Skin epidermis (tissue), 12 donors: ENCODE measurements at regions not wholly inside any gene's neighbourhood (a gene's known extent, or its start where the extent isn't known, plus 50 kb on each side); places are given as distances from the start of the nearest gene placed in this dataset.

Source experiments
- H3K27ac ChIP-seq, 21 experiments: fragments of 200-600 bp; sonication (generic) in 11 of 21; one replicate each; pipeline ENCODE4 v1.5.0; 2020; ENCODE audit warnings: mild to moderate bottlenecking in 3 of 21, inconsistent platforms in 2 of 21, moderate library complexity in 2 of 21
- H3K4me3 ChIP-seq, 7 experiments: fragments of 200-600 bp; sonication (generic) in 2 of 7; one replicate each; pipeline ENCODE4 v1.5.0; 2020; ENCODE audit warnings: inconsistent platforms in 2 of 7, mild to moderate bottlenecking in 2 of 7, moderate library complexity in 1 of 7

DNA sequence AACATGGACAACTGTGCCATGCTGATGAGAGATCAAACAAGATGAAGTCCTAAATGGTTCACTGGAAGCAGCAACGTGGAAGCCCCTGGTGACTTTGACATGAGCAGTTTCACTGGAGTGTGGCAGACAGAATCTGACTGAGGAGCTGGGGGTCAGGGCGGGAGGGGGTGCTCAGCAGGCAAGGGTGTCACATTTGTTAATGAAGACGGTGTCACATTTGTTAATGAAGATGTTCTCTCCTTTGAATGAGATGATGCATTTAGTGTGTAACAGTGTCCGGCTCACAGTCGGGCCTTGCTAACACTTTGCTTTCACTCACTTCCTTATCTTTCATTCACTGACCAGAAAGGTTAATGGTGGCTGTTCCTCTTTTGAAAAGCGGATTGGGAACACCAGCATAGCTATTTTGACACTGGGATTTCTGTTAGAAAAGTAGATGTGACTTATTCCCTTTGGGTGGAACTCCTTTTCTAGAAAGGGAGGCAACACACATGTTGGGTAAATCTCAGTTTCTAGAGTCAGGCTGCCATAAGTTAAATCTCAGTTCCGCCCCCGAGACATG is 693.7 kb downstream of the UQCRFS1 start:
- H3K27ac ChIP-seq: no peak overlapping the region
- H3K4me3 ChIP-seq: no peak overlapping the region

DNA sequence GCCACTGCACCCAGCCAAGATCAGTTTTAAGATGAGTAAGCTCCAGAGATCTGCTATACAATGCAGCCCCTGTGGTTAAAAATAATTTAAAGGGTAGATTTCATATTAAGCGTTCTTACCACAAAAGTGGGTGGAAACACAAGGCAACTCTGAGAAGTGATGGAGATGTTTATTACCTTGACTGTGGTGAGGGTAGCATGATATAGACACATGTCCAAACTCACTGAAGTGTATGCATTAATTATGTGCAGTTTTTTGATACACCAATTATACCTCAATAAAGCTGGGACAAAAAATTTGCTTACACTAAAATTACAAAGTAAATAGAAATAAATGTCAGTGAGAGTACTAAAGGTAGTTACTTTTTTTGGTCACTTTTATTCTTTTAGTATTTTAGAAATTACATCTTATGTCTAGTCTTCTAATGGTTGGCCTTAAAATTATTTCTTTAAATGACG is 696.5 kb downstream of the UQCRFS1 start:
- no peak overlapping the region for H3K4me3 ChIP-seq
- H3K27ac ChIP-seq: no peak overlapping the region

DNA sequence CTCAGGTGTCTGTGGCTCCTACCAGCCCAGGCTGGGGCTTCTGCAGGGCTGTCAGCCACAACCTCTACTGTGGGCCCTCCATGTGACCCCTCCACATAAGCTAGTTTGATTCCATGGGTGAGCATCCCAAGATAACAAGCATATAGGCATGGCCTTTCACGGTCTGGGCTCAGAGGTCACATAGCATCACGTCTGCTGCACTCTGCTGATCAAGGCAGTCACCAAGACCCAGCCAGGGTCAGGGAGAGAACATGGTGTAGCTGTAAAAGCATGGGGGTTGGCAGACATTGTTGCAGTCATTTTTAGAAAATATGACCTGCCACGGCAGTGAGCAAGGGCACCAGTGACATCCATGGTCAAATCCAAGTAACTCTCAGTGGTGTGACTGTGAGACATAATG is 698.8 kb downstream of the UQCRFS1 start:
- Histone ChIP-seq H3K4me3 (no peak overlapping the region), H3K27ac (no peak overlapping the region)

DNA sequence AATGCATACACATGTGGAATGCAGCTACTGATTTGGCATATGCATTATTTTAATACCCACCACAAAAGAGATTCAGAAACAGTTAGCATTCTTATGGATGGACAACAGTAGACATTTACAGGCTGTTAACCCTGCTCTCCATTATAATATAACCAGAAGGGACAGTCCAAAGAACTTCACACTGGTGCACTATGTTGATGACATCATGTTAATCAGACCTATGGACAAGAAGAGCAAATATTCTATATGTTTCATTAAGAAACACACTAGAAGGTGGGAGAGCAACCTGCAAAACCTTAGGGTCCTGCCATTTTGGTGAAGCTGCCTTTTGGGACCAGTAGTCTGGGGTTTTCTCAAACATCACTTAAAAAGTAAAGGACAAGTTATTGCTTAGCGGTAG is 701.3 kb downstream of the UQCRFS1 start:
- Histone ChIP-seq H3K27ac (no peak overlapping the region), H3K4me3 (no peak overlapping the region)

DNA sequence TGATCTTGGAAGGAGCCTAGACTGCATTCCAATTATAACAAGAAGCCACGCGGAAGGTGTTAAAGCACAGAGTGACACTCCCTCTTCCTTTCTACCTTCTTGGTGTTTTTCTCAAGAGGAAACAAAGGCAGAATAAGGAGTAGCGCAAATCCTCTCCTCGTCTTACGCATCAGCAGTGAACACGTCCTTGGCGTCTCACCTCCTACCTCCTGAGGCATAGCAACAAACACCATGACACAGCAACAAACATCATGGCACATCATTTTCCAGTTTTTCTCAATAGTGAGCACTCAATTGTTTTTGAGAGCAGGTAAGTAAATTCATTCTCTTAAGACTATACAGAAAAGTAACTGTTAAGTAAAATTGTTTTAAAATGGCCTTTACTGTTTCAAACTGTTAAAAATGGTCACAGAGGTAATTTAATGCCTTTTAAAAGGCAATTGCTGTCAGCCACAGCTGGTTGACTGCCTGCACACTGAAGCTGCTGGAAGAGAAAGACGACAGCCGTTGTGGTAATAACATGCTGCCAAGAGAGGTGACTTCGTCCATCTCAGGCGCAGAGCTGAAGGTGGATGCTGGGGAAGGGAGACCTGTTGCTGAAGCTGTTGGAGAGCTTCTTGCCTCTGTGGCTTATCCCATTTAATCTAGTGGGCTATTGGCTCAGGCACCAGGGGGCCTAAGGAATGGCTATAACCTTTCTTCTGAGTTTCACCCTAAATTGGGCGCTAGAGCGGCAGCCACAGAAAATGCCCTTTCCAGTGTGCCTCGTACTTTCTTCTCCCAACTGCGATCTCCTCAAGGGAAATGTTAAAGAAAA is 703.7 kb downstream of the UQCRFS1 start:
- Histone ChIP-seq H3K27ac (no peak overlapping the region), H3K4me3 (no peak overlapping the region)

DNA sequence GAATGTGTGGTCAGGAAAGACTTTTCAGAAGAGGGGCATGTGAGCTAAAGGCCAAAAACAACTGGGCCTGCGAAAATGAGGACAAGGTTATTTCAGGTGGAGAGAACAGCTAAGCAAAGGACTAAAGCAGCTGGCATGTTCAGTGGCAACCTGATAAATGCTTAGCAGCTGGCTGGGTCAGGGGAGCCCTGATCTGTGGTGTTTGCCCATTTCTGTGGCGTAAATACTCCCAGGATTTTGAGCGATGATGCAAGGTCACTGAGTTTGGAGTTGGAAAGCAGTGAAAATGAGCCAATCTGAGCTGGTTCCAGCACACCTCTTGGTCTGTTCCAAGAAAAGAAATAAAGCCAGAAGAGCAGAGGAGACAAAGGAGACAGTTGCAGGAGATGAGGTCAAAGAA is 704.3 kb downstream of the UQCRFS1 start:
- Histone ChIP-seq H3K4me3 (no peak overlapping the region), H3K27ac (no peak overlapping the region)

DNA sequence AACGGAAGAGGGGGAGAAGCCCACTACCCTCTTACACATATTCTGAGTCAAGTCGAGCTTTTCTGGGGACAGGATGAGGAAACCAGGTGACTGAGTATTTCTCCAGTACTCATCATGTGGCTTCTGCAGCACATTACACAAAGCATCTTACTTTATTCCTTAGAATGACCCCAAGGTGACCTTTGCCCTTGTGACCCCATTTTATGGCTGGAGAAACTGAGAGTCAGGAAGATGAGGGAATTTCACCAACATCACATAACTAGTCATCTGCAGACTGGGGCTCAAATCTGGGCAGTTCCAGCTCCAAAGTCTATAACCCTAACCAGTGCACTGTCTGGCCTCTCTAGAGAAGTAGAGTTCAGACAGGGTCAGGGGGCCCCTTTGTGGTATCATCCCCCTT is 707.0 kb downstream of the UQCRFS1 start:
- H3K4me3 ChIP-seq: no peak overlapping the region
- H3K27ac ChIP-seq: no peak overlapping the region

DNA sequence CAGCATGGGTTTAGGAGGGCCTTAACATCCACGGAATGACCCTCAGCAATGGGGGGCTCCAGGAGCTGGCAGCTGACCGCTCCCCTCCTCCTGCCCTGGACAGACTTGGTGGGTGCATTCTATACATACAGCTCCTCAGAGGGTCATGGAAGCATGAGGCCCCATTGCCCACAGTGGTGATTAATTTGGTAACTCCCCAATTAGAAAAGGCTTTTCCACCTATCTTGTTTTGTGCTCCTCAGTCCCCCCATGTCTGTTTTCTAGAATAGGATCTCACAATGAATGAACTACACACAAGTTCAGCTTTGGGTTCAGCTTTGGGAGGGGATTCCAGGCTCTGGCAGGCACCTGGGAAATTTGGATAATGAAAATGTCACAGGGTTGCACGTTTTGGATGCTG is 707.8 kb downstream of the UQCRFS1 start:
- Histone ChIP-seq H3K27ac (no peak overlapping the region), H3K4me3 (no peak overlapping the region)

DNA sequence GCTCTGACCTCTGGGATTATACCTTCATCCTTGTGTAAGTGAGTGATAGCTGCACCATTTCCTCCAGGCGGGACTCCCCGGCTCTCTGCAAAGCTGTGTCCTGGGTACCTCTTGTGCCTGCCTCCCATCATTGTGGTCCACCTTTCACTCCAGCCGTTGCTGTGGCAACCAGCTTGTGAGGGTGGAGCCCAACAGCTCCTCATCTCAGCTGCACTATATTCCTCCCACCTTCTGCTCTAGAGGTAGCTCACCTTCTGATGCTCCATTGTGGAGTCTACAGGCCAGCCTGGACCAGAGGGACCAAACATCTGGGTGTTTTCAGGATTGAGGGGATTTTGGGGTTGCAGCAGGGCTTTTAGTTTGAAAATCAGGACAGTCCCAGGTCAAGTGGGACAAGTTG is 708.2 kb downstream of the UQCRFS1 start:
- Histone ChIP-seq H3K4me3 (no peak overlapping the region), H3K27ac (no peak overlapping the region)

DNA sequence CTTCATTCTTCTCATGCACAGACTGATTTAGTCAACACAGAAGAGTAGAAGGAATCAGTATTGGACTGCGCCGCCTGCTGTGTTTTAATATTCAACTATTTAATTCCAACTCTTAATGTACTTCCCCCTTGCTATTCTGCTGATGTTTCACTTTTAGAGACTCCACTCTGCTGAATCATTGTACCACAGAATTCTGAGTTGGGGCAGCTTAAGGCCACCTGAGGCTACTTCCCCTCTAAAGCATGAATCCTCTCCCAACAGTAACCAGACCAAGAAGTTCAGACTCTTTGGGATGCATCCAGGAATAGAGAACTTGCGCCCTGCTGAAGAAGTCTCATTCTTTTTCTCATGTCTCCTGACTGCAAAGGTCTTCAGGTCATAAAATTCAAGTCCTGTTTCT is 708.8 kb downstream of the UQCRFS1 start:
- no peak overlapping the region for H3K27ac ChIP-seq
- H3K4me3 ChIP-seq: no peak overlapping the region

DNA sequence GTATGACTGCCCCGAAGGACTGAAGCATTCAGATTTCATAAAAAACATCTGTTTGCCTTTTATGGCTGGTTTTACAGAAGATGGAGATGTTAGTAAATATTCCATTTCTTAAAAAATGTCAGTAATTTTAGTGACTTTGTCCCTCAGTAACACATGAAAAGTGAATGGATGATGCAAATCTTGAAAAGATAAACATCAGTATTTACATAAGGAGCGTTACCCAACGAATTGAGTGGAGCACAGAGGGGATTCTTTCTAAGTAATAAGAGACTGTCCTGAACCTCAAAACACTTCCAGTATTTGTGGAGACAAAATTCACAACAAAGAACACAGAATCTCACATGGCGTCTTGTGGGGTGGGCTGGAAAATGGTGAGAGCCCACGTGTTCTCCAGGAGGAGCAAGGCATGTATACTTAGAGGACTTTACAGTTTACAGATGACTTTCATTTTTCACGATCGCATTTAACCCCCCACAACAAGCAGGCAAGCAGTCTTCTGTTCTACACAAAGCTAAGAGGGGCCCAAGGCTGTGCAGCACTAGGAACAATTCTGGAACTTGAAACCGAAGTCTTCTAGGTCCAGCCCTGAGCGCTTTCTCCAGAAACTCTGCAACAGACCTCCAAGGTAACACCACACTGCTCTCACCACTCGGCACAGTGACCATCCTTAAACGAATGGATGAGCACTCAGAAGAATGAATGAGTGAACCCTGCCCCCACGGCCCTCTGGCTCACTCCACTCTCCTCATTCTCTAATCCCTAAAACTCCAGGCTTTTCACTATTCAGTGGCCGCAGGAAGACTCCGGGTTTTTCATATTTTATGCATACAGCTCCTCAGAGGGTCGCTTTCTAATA is 709.8 kb downstream of the UQCRFS1 start:
- Histone ChIP-seq H3K27ac (no peak overlapping the region), H3K4me3 (no peak overlapping the region)

DNA sequence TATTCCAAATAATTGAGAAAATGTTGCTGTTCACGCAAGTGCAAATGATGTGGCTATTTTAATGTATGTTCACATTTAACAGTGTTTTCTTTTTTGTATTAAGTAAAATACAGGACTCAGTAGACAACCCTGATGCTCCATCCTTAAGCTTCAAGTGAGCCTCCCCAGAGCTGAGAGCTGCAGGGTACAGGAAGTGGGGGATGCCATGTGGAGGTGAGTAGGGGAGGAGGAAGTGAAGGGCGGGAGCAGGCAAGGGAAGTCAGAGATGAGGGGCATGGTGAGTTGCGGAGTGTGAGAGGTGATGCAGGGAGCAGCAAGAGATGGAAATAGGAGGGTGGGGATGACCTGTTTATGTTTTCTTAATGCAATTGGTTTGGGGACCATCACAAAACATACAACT is 711.0 kb downstream of the UQCRFS1 start:
- no peak overlapping the region for H3K27ac ChIP-seq
- no peak overlapping the region for H3K4me3 ChIP-seq

DNA sequence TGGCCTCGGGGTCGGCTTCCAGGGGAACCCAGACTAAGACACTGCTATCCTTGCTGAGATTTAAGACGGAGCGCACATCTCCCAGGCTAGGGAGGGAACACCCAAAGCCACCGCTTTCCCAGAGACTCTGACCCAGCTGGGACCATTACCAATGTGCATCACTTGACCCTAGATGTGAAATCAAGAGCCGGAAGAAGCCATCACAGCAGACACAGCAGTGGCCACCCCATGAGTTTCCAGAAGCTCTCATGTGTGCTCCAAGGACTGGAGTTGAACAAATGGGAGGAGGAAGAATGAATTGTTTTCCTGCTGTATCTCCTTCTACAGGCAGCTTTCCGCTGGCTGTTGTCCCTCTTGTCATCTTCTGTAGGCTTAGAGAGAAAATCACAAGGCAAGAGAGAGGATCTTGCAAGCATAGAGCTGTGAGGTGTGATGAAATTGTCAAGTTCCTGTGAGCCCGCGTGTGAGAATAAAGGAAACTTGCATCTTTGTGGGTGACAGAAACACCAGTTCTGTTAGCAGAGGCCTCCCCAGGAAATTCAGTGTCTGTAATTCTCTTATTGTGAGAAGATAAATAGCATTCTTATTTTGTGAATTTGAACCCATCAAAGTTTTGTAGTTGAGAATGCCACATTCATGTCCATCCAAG is 711.8 kb downstream of the UQCRFS1 start:
- Histone ChIP-seq H3K4me3 (no peak overlapping the region), H3K27ac (peak overlapping the region in 1 of 21 experiments; percentile 2)

DNA sequence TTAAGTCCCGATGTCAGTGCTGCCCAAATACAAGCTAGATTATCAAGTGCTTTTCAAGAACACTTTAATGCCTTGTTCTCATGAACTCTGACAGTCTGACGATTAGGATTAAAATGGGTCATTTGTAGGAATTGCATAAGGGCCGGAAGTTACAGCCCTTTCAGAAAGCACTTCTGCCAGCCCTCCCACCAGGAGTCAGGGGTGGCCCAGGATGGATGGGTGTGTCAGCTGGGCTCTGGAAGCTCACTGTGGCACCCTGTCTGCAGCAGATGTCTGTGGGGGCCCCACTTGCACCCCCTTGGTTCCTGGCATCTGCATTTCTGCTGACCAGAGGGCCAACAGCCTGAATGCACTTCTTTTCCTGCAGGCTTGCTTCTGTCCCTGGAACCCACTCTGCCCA is 712.7 kb downstream of the UQCRFS1 start:
- H3K4me3 ChIP-seq: no peak overlapping the region

DNA sequence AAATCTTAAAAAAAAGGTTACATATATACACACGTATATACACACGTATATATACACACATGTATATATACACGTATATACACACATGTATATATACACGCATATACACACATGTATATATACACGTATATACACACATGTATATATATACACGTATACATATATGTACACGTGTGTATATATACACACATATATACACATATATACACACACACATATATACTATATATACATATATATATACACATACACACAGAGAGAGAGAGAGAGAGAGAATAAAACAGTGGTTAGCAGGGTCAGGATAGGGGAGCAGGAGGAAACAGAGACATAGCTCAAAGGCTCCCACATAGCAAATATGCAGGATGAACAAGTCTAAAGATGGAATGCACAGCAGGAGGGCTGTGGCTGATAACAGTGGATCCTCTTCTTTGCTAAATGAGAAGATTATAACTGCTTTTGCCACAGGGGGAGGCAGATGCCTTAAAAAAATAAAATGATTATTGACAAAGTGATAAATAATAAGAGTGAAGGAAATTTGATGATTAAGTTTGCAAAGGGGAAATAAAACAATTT is 714.5 kb downstream of the UQCRFS1 start:
- no peak overlapping the region for H3K4me3 ChIP-seq
- H3K27ac ChIP-seq: no peak overlapping the region

More for the DNA sequence above, 712.7 kb downstream of the UQCRFS1 start:
- H3K27ac ChIP-seq: peak overlapping the region in 2 of 21 experiments; percentile 2 to 47

DNA sequence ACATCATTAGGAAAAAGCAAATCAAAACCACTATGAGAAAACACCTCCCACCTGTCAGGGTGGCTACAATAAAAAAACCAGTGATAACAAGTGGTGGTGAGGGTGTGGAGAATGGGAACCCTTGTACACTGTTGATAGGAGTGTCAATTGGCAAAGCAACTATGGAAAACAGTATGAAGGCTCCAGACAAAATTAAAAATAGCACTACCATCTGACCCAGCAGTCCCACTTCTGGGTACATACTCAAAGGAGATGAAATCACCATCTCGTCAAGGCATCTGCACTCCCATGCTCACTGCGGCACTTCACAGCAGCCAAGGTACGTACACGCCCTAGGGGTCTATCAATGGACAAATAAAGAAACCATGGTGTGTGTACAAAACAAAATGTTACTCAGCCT is 715.1 kb downstream of the UQCRFS1 start:
- H3K4me3 ChIP-seq: no peak overlapping the region
- no peak overlapping the region for H3K27ac ChIP-seq

DNA sequence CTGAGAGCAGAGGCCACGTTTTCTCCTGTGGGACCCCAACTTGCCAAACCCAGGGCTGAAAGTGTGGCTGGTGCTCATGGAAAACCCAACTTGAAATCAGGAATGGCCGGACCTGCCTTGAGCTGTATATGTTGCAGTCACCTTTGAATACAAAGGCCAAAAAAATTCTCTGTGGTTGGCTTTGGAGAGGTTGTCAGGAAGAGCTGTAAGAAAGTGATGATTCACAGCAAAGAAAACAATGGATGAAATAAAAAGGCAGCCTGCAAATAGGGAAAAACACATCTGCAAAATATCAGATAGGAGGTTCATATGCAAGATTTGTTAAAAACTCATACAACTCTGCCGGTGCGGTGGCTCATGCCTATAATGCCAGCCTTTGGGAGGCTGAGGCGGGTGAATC is 715.8 kb downstream of the UQCRFS1 start:
- no peak overlapping the region for H3K4me3 ChIP-seq
- no peak overlapping the region for H3K27ac ChIP-seq

DNA sequence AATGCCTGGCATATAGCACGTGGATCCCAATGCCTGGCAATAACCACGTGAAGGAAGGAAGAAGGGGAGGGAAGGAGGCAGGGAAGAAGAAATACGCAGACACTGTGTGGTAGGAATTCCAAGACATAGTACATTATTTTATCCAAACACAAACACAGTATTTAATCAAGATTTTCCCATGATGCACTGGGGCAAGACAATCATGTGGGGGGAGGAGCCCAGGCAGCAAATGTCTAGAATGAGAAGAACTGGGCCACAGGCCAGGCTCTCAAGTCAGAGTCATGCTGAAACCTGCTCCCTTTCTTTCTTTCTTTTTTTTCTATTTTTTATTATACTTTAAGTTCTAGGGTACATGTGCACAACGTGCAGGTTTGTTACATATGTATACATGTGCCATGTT is 717.9 kb downstream of the UQCRFS1 start:
- no peak overlapping the region for H3K4me3 ChIP-seq
- H3K27ac ChIP-seq: no peak overlapping the region

DNA sequence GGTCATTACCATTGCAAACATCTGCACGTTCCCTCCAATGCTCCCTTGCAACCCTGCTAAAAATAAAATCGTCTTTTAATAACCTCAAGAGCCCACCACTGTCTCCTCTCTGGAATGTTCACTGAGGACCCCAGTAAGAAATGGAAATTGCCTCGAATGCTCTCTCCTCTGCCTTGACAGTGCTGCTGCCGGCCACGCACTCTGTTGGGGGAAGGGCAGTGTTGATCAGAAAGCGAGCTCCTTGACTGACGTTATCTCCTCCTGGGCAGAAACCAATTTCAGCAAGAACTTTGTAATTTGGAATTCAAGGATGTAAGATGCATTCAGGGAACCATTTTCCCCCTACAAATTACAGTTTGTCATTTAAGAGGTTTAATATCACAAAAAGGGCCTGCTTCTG is 718.5 kb downstream of the UQCRFS1 start:
- Histone ChIP-seq H3K4me3 (no peak overlapping the region), H3K27ac (no peak overlapping the region)

DNA sequence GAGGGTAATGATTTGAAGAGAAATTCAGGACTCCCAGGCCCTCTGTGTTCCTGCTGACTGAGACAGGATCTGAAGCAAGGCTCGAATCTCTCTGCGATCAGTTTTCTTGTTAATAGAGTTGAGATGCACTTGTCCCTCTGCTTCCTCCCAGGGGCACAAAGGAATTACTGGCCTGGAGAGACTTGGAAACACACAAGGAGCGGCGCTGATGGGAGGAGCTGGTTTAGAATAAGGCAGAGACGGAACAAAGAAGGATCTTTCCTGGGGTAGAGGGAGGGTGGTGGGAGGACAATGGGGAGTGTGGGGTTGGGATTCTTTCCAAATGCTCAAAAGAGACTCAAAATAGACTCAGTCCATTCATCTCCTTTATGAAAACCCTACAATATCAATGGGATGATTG is 719.1 kb downstream of the UQCRFS1 start:
- no peak overlapping the region for H3K4me3 ChIP-seq

More for the DNA sequence above, 719.1 kb downstream of the UQCRFS1 start:
- no peak overlapping the region for H3K27ac ChIP-seq
